Esophagus squamous epithelium (tissue), 4 donors: ENCODE measurements at regions not wholly inside any gene's neighbourhood (a gene's known extent, or its start where the extent isn't known, plus 50 kb on each side); places are given as distances from the start of the nearest gene placed in this dataset.

Experiments
- CTCF ChIP-seq, 6 experiments: fragments of 450-650 bp in 4 of 6; fragments of 200-600 bp in 2 of 6; sonication (generic) in 2 of 6; IDR thresholded peaks; one replicate each; pipeline ENCODE4 v1.5.1; 2016 to 2019; ENCODE audit warnings: antibody characterized with exemption in 6 of 6, mild to moderate bottlenecking in 4 of 6, moderate library complexity in 4 of 6
- POLR2A ChIP-seq, 4 donors: fragments of 450-650 bp; IDR thresholded peaks; one replicate each; pipeline ENCODE4 v1.6.1; 2017; ENCODE audit warnings: antibody characterized with exemption in 4 of 4, mild to moderate bottlenecking in 4 of 4, moderate library complexity in 3 of 4

GRCh38 chr9:81224166-81225081, 464.9 kb downstream of the TLE1 start:
- no peak for TF ChIP-seq CTCF (IDR thresholded peaks at IDR 0.05)
- no peak for TF ChIP-seq POLR2A (IDR thresholded peaks at IDR 0.05)
